ENCODE measurements at regions not wholly inside any gene's neighbourhood (a gene's known extent, or its start where the extent isn't known, plus 50 kb on each side); places are given as distances from the start of the nearest gene placed in this dataset.
"Not testable (repeated sequence)": the region's sequence is repeated elsewhere in the genome, so short reads cannot be mapped to it uniquely, and the experiment has no call there.

DNA sequence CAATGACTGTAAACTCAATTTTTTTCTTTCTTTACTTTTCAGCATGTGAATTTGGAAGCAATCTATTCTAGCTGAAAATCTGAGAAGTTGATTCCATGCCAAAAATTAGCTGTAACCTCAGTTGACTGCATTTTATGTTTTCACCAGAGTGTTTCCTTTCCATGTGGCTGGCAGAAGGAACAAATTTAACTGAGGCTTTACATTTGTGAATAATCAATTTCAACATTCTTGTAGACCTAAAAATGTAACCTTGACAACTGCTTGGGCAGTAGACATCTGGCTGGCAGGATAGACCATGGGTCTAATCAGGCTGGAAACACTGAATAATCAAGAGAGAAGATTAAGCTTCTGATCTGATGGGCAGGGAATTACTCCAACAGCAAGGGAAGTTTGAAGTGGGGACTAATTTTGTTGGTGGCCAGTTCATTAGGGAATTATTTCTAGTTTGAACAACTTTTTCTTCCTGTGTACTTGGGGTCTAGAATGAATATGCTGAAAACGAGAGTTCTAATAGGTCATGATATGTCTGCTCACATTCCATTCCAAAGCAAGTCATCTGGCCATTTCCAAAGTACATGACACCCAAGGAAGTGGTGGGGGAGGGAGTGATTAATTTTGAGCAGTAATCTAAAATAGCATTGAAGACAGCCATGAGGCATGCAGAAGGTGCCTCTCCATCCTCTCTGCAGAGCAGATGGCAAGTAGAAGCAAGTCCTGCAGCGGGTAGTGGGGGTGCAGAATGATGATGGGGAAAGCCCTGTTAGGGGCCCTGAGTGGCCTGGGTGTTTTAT, 68.2 kb downstream of the ATP23 start:
- DNase-seq, result no peak

DNA sequence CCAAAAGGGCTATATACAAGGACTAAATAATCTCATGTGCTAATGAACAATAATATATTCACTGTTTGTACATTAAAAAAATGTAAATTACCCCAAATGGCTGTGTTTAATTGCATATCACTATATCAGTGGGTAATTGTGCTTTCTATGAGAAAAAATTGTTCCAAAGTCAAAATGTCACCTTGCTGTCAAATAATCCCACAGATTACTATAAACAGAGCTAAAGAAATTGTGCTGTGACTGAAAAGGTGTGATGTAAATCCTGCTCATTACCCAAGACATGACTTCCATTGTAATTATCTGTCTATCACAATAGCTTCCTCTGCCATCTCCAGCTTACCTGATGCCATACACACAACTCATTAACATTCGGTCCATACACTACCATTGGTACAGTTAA, 70.3 kb downstream of the ATP23 start:
- no peak for DNase-seq

DNA sequence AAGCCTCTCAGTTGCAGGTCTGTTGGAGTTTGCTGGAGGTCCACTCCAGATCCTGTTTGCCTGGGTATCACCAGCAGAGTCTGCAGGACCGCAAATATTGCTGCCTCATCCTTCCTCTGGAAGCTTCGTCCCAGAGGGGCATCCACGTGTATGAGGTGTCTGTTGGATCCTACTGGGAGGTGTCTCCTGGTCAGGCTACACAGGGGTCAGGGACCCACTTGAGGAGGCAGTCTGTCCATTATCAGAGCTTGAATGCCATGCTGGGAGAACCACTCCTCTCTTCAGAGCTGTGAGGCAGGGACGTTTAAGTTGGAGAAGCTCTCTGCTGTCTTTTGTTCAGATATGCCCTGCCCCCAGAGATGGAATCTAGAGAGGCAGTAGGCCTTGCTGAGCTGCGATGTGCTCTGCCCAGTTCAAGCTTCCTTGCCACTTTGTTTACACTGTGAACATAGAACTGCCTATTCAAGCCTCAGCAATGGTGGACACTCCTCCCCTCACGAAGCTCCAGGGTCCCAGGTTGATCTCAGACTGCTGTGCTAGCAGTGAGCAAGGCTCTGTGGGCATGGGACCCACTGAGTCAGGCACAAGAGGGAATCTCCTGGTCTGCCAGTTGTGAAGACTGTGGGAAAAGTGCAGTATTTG, 81.1 kb downstream of the ATP23 start:
- not testable (repeated sequence) for DNase-seq

DNA sequence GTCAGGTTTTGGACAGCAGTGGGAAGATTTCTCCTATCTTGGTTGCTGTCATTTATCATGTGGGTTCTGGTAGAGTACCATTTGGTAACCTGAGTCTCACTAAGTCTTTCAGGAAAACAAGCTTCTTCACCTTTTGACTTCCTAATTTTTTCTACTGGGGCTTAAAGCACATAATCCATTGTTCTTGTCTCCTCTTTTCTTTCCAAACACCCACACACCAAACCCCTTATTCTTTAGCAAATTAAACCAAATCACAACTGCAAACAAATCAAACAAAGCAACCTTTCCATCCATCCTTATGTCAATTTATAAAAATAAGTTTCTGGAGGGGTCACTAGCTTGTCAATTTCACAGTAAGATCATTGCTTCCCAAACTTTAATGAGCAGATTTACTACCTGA, 84.1 kb downstream of the ATP23 start:
- DNase-seq, result no peak

DNA sequence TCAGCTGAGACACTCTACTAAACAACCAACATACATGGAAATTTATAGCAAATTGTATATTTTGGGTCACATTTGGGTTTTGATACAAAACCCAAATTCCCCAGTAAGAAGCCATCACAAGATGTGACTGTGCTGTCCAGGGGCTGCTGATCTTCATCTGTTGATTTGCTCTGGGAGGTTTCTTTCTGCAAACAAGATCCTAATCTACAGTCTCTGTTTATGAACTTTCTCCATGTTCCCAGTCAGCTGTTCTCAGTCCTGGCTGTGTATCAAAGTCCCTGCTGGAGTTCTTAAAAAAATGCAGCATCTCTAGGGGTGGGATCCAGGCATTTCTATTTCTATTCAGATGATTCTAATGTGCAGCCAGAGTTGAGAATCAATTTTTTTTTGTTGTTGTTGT, 85.1 kb downstream of the ATP23 start:
- DNase-seq, result no peak

DNA sequence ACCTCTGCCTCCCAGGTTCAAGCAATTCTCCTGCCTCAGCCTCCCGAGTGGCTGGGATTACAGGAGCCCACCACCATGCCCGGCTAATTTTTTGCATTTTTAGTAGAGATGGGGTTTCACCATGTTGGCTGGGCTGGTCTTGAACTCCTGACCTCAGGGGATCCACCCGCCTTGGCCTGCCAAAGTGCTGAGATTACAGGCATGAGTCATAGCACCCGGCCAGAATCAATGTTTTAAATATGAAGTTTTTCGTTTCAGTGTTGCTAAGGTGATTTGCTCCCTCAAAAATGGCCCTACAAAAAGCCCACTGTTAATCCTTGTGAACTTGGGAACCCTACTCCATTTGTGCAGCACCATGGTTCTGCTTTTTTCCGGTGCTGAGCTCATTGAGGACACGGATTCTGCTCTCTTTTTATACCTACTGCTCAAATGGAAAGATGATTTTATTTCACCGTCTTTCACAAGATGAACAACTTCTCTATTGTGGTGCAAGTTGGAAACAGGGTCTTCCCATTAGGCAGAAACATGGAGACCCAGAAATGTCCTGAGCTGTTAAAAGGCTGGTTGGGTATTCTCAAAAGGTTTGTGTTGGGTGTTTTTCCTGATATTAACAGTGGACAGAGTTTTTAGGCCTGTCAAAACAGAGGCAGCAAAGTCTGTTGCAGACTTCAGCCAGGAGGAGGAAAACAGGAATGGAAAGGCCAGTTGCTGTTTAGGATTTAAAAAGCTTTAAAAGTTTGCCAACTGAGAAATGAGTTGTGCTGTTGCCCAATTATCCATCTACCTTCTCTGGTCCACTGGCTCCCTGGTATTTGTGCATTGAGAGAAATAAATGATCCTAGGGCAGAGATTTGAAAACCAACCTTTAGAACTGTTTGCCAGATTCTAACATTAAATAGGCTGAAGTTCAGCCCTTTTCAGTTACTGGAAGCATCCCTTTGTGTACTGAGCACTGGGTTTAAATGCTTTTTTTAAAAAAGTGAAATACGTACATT, 85.8 kb downstream of the ATP23 start:
- no peak for DNase-seq

DNA sequence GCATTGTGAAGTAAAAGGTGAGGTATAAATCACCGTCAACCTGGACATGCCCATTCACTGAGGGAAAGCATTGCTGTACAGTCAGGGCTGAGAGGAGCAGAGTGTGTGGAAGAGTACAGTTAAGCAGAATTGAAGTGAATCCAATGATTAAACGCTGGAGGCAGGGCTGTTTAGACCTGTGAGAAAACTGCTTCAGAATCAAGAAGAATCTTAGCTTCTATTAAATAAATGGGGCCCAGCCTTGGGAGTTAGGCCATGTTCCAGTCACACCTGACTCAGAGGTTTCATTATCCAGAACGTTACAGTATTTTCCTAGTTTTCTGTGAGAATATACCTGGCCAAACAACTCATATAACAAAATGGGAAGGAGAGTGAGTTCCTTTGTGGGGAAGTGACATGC, 86.9 kb downstream of the ATP23 start:
- no peak for DNase-seq

DNA sequence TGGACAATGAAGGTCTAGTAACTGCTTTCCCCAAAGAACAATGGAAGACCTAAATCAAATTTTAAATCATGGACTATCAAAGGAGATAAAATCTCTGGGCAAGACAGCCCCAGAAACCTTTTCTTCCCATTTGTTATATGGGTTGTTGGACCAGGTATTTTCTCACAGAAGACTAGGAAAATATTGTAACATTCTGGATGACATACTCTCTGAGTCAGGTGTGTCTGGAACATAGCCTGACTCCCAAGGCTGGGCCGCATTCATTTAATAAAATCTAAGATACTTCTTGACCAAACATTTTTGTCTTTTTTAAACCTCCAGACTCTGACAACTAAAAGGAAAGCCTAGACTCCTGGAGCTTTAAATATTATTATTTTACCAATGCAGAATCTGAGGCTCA, 87.9 kb downstream of the ATP23 start:
- no peak for DNase-seq

DNA sequence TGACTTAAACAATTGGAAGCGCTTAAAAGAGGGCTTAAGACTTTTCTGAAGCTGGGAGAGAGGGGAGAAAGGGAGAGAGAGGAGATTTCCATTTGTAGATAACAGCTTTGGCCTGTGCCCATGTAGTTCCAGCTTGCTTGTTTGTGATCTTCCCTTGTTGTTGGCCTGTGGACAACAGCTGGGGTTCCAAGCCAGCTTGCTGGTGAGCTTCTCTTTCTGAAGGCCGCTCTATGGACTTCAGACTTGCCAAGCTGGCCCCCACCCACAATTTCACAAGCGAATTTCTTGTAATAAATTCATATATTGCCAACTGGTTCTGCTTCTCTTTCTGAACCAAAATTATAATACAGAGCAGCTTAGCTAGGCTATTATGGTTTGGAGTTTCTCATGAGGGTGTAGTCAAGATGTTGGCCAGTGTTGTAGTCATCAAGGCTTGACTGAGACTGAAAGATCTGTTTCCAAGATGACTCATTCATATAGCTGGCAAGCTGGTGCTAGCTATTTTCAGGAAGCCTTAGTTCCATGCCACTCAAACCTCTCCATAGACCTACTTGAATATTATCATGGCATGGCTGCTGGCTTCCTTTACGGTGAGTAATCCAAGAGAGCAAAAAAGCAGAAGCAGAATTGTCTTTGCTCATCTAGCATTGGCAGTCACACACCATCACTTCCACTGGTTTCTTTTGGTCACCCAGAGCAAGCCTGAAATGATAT, 89.4 kb downstream of the ATP23 start:
- DNase-seq, result no peak

DNA sequence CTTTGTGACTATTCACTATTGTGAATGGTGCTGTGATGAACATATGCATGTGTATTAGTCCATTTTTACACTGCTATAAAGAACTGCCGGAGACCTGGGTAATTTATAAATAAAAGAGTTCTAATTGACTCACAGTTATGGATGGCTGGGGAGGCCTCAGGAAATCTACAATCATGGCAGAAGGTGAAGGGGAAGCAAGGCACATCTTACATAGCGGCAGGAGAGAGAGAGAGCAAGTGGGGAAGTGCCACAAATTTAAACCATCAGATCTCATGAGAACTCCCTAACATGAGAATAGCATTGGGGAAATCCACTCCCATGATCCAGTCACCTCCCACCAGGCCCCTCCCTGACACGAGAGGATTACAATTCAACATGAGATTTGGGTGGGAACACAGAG, 90.8 kb downstream of the ATP23 start:
- no peak for DNase-seq

DNA sequence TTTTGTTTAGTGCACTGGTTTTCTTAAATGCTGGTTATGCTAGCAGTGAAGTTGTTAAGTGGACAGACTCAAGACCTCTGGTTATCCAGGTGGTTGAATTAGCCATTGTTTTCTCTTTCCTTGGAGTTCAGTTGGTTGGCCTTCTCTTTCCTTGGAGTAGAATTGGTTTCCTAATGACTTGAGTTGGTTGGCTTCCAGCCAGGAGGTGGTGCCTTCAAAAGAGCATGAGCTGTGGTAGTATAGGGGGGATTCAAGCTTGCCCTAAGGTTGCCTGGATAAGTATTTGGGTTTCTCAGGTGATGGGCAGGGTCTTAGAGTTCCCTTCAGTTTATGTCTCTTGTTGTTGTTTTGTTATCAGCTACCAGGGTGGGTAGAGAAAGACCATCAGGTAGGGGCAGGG, 92.5 kb downstream of the ATP23 start:
- no peak for DNase-seq

DNA sequence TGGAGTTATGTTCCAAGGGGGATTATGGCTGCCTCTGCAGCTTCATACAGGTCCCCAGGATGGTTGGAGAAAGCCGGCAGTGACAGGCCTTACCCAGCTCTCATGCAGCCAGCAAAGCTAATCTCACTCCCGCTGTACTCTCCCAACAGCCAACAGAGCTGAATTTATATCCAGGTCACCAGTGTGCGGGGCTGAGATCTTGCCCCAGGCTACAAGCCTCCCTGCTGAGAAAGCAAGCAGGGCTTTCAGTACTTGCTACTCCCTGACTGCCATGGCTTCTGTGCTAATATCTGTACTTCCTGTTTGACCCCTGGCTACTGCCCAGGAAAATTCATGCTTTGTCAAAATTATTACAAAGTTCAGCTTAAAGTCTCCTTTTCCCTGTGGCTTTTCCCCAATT, 92.9 kb downstream of the ATP23 start:
- DNase-seq, result no peak

DNA sequence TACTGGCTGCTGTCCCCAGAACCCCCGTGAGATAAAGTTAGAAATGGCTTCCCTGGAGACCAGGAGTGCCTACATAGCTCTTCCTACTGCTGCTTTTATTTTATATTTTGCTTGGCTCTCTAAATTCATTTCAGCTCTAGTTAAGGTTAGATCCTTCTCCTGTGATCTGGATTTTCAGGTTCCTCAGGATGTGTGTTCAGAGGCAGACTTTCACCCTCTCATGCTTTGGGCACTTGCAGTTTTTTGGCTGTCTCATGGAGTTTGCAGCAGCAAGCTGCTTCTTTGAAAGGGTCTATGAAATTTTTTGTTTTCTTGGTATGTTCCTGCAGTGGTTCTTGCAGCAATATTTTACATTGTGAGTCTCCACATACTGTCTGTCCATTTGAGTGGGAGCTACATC, 93.3 kb downstream of the ATP23 start:
- DNase-seq, result no peak

DNA sequence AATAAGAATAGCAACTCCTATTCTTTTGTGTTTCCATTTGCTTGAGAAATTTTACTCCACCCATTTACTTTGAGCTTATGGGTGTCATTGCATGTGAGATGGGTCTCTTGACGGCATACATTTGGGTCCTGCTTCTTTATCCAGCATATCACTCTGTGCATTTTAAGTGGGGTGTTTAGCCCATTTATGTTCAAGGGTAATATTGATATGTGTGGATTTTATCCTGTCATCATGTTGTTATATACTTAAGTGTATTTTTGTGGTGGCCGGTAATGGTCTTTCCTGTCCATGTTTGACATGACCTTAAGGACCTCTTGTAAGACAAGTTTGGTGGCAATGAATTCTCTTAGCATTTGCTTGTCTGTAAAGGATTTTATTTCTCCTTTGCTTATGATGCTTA, 100.1 kb downstream of the ATP23 start:
- DNase-seq, result no peak

DNA sequence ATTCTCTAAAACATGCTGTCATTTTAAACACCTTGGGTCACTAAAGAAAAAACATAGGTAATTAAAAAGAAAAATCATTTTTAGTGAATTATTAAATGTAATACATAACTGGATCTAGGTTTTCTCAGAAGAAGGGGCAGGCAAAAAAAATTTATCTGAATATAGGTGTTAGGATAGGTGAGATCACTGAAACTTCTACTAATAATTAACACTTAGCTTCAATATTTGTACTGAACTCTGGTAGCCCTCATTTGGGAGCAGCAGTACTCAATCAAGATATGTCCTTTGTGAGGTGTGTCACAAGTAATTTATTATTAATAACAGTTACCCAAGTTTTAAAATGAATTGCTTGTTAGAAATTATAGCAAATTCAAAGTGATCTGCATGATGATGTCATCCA, 103.6 kb downstream of the ATP23 start:
- DNase-seq, result no peak

DNA sequence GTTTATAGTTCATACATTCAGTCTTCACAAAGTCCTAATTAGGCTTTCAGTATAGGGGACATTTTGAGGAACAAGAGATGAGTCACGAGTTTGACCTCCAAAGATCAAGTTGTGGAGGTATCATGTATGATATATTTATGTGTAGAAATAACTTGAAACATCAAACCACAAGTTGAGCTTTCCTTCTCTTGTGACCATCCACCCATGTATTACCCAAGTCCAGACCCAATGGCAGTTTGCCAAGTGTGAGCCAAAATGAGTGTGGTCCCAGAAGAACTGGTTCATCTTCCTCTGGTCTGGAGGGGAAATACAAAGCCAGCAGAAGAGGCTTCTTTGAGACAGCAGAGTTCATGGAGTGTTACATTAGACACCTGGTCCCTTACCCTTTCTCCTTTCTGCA, 104.9 kb downstream of the ATP23 start:
- no peak for DNase-seq

DNA sequence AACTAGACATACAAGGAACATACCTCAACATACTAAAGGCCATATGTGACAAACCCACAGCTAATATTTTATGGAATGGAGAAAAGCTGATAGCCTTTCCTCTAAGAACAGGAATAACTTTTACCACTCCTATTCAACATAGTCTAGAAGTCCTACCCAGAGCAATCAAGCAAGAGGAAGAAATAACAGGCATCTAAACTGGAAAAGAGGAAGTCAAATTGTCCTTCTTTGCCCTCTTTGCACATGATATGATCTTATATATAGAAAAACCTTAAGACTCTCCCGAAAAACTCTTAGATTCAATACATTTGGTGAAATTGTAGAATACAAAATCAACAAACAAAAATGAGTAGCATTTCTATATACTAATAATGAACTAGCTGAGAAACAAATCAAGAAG, 110.0 kb downstream of the ATP23 start:
- DNase-seq, result no peak

DNA sequence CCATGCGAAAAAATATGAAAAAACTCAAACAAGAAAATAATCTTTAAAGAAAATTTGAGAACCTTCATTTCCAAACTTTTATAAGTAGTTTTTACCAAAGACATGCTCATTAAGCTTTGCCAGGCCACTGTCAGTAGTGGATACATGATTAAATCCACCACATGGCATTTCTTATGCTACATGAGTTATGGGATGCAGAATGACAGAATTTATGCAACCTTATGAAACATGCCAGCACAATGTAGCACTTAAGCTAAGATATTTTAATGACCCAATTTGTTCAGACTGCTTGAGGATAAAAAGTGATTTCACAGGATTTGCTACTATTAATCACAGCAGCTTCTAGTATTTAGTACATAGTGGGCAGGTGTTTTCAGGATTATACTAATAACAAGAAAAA, 123.3 kb downstream of the ATP23 start:
- DNase-seq, result no peak

DNA sequence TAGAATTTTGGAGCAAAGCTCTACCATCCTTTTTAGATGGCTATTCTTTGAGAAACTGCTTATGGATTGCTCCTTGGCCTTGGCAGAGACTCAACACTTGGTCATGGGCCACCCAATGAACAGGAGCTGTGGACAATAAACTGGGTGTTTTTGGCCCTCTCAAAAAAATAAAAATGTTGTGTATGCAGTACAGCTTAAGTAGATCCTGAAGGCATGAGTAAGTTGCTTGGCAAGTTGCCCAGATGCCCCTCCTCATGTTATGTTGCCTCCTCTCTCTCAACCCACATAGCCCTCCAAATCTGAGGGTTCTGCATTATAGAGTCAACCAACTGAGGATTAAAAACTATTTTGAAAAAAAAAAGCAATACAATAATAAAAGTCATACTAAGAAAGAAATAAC, 124.9 kb downstream of the ATP23 start:
- DNase-seq, result no peak

DNA sequence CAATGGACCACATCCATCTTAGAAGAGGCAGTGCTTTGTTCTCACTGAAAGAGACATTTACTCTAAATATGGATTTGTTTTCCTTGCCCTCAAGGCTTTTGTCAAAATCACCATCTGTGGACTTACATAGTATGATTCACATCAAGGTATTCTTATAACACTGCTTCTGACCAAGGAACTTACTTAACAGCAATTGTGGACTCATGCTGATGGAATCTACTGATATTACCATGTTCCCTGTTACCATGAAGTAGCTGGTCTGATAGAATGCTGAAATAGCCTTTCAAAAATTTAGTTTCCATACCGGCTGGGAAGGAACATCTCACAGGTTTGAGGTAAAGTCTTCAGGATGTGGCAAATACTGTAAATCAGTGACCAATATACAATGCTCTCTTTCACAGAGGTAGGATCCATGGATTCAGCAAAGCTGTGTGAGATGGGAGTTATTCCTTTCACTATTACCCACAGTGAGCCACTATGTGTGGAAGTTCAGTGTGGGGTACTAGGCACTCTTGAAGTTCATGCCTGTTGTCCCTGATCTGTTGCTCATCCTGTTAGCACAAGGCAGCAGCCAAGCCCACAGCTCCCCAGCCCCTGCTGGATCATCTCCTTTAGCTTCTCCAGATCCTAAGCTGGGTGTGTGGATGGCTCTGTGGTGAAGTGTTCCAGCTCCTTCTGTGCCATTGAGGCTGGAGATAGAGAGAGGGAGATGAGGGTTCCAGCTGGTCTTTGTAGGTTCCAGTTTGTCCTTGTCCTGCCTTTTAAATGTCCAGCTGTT, 126.4 kb downstream of the ATP23 start:
- DNase-seq, result no peak

DNA sequence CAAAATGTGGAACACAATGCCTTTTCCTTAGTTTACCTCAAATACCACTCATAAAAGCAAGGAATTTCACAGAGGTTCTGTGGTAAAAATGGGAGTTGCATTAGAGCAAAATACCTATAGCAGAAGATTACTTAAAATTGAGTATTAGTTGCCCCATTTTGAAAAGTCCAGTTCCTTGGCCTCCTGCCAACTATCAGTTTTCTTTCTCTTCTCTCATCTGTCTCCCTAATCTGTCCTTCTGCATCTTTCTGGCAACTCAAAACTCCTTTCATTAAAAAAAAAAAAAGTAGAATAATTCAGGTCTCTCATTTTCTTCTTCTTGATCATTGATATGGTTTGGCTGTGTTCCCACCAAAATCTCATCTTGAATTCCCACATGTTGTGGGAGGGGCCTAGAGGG, 127.3 kb downstream of the ATP23 start:
- DNase-seq, result no peak

Data from CD4-positive, alpha-beta T cell treated with Interferon alpha-2 for 1 hour (primary cell).